Upper lobe of left lung (tissue), 4 donors: ENCODE measurements at regions not wholly inside any gene's neighbourhood (a gene's known extent, or its start where the extent isn't known, plus 50 kb on each side); places are given as distances from the start of the nearest gene placed in this dataset.

Experiments
- CTCF ChIP-seq, 6 experiments: fragments of 450-650 bp in 4 of 6; fragments of 200-600 bp in 2 of 6; sonication (generic) in 2 of 6; IDR thresholded peaks; one replicate each; pipeline ENCODE4 v1.5.1; 2016 to 2019; ENCODE audit warnings: antibody characterized with exemption in 6 of 6
- POLR2A ChIP-seq, 4 donors: fragments of 450-650 bp; IDR thresholded peaks; one replicate each; pipeline ENCODE4 v1.5.1; 2016 to 2017; ENCODE audit warnings: antibody characterized with exemption in 4 of 4, mild to moderate bottlenecking in 2 of 4

- TF ChIP-seq CTCF (IDR thresholded peaks at IDR 0.05): no peak
- no peak for TF ChIP-seq POLR2A (IDR thresholded peaks at IDR 0.05)
Observed at GRCh38 chr10:84607044-84607443, 278.7 kb downstream of the CCSER2 start.
